Urinary bladder (tissue), 3 donors: ENCODE measurements at regions not wholly inside any gene's neighbourhood (a gene's known extent, or its start where the extent isn't known, plus 50 kb on each side); places are given as distances from the start of the nearest gene placed in this dataset.

Experiments
- DNase-seq: peaks from one replicate; pipeline ENCODE4 v3.0.0-alpha.2; 2015; ENCODE audit errors: extremely low spot score
- H3K27ac ChIP-seq: one replicate; pipeline ENCODE4 v1.5.1; 2013; ENCODE audit warnings: low read depth, mild to moderate bottlenecking, moderate library complexity
- H3K36me3 ChIP-seq: one replicate; pipeline ENCODE4 v1.6.1; 2013; ENCODE audit warnings: mild to moderate bottlenecking, moderate library complexity; ENCODE audit not compliant: insufficient read depth
- H3K4me1 ChIP-seq: one replicate; pipeline ENCODE4 v1.6.1; 2013; ENCODE audit warnings: mild to moderate bottlenecking, moderate library complexity; ENCODE audit not compliant: insufficient read depth
- H3K4me3 ChIP-seq: one replicate; pipeline ENCODE4 v1.5.1; 2013; ENCODE audit warnings: low read depth, low read length
- WGBS: extraction: QIAGEN DNeasy Blood & Tissue Kit; methylation state at CpG from one replicate; pipeline ENCODE4 v1.1.7; 2013; 5-methylcytosine and 5-hydroxymethylcytosine counted together
- donor health status: healthy with polysubstance abuse.
- donor health status: healthy.

DNA sequence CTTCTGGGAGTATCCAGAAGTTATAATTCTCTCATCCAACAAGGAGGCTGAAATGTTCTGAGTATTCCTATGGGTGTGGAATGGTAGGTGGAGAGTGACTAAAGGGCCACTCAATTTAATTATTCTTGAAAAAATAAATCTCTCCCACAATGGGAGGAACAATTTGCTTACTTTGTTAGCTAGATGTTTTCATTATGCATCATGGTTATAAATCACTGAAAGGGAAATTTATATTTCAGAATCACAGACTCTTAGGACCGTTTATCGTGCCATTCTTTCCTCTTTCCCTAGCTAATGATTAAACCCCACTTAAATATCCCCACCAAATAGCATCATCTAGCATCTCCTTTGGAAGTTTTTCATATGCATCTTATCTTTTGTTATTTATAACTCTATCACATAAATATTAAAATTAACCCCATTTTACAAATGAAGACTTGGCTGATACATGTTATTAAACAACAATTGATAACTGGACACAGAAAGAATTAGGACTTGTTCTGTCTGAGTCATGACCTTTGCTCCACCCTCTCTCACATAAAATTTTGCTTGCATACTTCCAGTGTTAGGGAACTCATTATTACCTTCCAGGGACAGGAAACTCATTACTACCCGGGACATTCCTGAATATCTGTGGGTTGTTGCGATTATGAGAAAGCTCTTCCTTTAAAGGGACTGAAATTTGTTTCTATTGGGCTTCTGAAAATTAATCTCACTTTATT is 94.9 kb upstream of the NMUR2 start:
- no peaks in the 10 kb centered on the region for H3K36me3 ChIP-seq
- H3K4me3 ChIP-seq: no peak overlapping the region
- H3K27ac ChIP-seq: no peak overlapping the region
- 38% methylated on average over 4 of the region's 4 CpGs for WGBS
- H3K4me1 ChIP-seq: no peaks in the 10 kb centered on the region
- no peak for DNase-seq

DNA sequence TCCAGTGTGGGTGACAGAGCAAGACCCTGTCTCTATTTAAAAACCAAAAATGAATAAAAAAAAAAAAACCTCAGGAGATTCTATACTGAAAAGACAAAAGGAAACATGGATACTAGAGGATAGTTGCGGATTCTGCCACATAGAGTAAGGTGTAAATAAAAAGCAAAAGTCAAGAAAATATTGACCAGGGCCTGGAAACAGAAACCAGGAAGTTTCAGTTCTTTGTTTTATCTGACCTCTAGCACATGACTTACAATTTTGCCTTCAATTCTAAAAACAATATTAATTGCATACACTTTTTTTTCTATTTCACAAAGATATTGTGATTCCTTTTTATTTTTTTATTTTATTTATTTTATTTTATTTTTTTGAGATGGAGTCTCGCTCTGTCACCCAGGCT is 96.2 kb upstream of the NMUR2 start:
- Histone ChIP-seq H3K4me3 (no peak overlapping the region), H3K36me3 (no peaks in the 10 kb centered on the region), H3K27ac (no peak overlapping the region), H3K4me1 (no peaks in the 10 kb centered on the region)
- DNase-seq: no peak
- 96% methylated on average over 2 of the region's 2 CpGs for whole genome bisulfite sequencing

DNA sequence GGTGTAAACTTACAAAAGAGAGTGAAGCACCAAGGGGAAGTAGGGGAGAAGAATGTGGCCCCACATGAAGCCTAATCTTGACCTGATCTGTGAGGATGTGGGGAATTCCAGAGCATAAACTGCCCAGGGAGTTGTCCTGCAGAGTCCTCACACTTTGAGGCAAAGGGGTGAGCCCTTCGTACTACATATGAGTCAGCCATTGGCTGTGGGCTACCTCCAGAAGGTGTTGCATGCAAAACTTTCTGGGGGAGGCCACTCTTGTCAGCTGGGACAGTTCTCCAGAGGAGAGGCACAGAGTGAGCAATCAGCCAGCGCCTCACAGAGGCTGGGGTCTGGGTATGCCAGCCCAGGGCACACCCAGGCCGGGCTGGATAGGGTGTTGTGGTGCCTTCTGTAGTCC is 98.1 kb upstream of the NMUR2 start:
- H3K27ac ChIP-seq: no peak overlapping the region
- no peaks in the 10 kb centered on the region for H3K36me3 ChIP-seq
- no peak for DNase-seq
- H3K4me1 ChIP-seq: no peaks in the 10 kb centered on the region
- whole genome bisulfite sequencing: 93% methylated on average over 3 of the region's 3 CpGs
- no peak overlapping the region for H3K4me3 ChIP-seq

DNA sequence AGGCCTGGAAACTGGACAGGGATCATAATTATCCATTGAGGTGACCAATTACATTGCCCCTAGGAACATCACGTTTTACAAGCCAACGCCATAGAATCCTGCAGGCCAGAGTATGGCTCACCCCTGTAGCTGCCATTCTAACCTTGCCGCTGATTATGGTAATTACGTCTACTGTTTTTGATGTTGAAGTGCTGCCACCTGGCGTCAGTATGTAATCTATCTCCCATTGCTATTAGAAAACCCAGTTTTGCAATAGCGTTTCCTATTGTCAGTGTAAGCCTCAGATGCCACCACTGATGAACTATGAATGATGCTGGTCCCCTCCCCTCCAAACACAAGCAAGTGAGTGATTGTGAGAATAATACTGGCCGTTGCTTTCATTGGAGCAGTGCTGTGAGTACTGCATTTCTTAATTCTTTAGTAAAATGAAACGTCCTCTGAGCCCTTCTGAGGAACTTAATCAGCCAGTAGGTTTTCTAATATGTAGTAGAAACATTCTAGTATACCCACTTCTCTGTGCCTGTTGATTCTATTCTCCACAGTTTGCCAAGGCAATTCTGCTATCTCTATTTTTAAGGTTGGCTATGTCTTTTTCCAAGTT is 100.5 kb upstream of the NMUR2 start:
- WGBS: 12% methylated on average over 8 of the region's 8 CpGs
- no peak overlapping the region for H3K27ac ChIP-seq
- H3K4me1 ChIP-seq: no peaks in the 10 kb centered on the region
- no peak for DNase-seq
- no peak overlapping the region for H3K4me3 ChIP-seq
- no peaks in the 10 kb centered on the region for H3K36me3 ChIP-seq

DNA sequence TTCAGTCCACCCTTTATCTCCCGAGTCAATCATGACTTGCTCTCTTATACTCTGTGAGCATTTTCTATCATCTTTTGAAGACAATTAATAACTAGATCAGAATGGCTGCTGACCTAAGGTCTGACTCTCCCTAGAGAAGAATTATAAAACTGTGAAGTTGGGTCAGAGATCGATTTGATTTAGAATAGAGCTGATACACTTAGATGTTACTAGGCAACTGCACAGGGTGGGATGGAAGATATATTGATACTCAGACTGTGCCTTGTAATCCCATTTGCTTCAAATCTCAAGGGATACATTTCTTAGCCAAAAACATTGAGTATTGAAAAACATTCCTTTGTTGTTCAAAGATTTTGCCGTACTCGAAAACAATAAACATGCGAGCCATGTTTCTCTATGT is 106.0 kb upstream of the NMUR2 start:
- no peak overlapping the region for H3K27ac ChIP-seq
- 92% methylated on average over 5 of the region's 5 CpGs for WGBS
- no peak for DNase-seq
- no peaks in the 10 kb centered on the region for H3K4me1 ChIP-seq
- no peaks in the 10 kb centered on the region for H3K36me3 ChIP-seq
- no peak overlapping the region for H3K4me3 ChIP-seq

DNA sequence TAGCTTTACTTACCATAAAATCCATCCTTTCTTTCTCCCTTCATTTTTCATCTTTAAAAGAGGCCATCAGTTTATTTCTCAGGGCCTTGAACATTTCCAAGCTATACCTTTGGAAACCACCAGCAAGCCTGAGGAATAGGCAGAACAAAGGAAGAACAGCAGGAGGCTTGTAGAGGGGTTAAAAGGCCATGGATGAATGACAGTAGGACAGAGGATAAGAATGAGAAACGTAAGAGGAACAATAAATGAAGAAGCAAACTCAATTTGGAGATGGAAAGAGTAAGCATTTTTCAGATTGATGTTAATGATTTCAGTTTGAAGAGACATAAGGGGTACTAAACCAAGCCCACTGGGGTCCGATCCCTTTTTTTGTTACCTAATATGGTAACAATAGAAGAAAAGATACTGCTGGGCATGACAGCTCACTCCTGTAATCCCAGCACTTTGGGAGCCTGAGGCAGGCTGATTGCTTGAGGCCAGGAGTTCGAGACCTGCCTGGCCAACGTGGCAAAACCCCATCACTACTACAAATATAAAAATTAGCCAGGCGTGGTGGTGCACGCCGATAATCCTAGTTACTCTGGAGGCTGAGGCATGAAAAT is 106.6 kb upstream of the NMUR2 start:
- no peak overlapping the region for H3K27ac ChIP-seq
- H3K4me3 ChIP-seq: no peak overlapping the region
- no peaks in the 10 kb centered on the region for H3K4me1 ChIP-seq
- 82% methylated on average over 7 of the region's 7 CpGs for WGBS
- no peaks in the 10 kb centered on the region for H3K36me3 ChIP-seq
- no peak for DNase-seq

DNA sequence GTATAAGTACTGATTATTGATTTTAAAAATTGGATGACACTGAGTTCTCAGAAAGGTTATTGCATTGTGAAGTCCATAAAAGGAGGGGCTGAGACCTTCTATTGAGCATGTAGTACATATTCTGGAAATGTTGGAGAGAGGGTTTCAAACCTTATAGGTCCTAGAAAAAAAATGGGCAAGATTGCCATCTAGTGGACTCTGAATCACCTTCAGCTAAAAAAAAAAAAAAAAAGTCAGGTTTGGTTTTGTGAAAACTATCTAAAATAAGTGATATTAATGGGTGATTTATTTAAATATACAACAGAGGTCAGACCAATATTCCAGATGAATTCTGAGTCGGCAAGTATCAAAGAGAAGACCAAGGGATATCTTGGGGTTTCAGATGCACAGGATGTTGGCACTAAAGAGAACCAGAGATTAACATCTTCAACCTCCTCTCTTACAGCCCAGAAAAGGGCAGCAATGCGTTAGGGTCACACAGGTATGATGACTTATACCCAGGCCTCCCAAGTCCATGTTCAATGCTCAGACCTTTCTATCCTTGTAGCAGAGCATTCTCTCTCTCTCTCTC is 109.8 kb upstream of the NMUR2 start:
- H3K4me1 ChIP-seq: no peaks in the 10 kb centered on the region
- no peak overlapping the region for H3K4me3 ChIP-seq
- no peak for DNase-seq
- H3K27ac ChIP-seq: no peak overlapping the region
- 39% methylated on average over 2 of the region's 2 CpGs for WGBS
- no peaks in the 10 kb centered on the region for H3K36me3 ChIP-seq

DNA sequence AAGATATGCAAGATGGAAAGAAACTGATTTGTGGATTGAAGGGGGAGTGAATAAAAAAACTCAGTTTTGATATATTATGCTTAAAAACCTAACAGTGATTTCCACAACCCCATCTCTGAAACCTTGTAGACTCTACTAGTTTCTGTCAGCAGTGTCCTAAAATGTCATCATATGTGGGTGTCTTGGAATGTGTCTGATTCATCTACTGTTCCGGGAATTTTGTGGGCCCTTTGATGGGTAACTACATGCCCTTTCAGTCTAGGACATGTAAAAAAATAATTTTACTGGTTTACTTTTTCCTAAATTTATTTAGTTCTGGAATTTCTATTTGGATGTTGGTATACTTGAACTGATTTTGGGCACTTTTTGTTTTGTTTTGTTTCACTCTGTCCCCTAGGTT is 118.9 kb upstream of the NMUR2 start:
- 84% methylated on average over 1 of the region's 1 CpG for WGBS
- Histone ChIP-seq H3K27ac (no peak overlapping the region), H3K36me3 (no peaks in the 10 kb centered on the region), H3K4me3 (no peak overlapping the region), H3K4me1 (no peaks in the 10 kb centered on the region)
- no peak for DNase-seq

DNA sequence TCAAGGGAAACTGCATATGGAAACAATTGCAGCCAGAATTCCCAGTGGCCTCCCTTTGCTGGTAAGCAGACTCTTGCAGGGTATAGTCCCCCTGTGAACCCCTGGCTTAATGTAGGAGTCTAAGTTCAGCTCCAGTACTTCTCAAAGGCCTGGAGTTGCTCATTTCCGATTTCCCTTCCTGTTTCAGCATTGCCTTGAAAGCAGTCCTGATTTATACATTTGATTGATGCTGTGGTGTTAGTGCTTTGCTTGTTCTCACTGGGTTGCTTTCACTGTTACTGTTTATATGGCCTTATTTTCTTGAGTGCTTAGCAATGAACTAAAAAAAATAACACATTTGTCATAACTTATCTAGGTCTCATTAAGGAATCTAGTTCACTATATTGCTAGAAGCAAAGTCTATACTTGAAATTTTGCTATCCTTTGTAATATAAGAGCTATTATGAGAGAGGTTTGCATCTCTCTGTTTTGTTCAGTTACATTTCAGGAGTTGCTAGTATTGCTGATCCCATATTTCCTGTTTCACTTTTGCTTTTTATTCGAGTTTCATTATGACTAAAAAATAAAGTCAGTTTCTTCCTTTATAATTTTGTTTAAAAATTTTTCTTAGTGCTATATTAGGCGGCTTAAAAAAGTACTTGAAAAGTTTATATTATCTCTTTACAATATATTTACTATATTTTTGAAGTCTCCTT is 122.4 kb upstream of the NMUR2 start:
- Histone ChIP-seq H3K4me1 (no peaks in the 10 kb centered on the region), H3K27ac (no peak overlapping the region), H3K4me3 (no peak overlapping the region), H3K36me3 (no peaks in the 10 kb centered on the region)
- DNase-seq: no peak
- WGBS: 45% methylated on average over 3 of the region's 3 CpGs

DNA sequence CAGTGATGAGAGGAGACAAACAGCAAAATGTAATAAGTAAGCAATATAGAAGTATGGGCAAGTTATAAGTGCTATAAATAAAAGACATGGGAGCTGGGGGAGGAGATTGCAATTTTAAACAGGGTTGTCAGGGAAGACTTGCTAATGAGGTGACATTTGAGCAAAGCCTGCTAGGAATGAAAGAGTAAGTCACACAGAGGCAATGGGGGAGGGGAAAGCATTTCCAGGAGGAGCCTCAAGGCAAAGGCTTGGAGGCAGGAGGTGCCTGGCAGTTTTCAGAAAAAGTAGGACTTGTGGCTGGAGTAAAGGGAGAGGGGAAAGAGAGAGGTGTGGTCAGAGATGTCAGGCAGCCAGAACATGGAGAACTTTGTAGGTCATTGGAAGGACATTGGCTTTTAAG is 124.4 kb upstream of the NMUR2 start:
- H3K36me3 ChIP-seq: no peaks in the 10 kb centered on the region
- DNase-seq: no peak
- no peaks in the 10 kb centered on the region for H3K4me1 ChIP-seq
- H3K27ac ChIP-seq: no peak overlapping the region
- no peak overlapping the region for H3K4me3 ChIP-seq

DNA sequence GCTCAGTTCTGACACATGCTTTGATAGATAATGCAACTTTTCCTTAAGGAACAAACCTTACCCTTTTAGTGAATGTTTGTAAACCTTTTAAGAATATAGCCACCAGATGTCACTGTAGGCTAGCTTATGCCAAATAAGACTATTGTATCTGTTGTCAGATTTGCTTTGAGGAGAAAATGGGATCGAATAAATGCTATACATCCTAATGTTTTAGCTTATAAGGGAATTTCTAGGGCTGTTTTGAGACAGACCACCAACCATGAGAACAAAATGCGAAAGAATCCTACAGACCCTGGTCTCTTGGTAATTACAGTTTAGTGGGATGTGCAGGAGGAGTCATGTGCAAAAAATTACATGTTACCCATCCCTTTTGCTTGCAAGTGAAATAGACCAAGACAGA is 127.6 kb upstream of the NMUR2 start:
- no peaks in the 10 kb centered on the region for H3K4me1 ChIP-seq

DNA sequence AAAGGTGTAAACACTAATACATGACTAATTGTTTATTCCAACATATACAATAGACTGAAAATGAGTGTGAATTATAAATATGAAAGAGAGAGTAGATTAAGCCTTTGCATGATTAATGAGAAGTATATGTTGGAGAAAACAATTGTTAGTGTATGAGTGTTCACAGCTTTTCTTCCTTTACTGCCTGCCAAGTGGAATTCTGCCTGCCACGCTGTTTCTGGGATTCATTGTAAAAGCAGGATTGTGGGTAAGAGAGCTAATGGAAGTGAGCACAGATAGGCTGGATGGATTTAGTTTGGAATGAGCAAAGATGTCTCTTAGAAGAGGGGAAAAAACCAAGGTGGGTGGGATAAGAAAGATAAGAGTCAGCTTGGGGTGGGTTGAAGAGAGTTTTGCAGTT is 129.6 kb upstream of the NMUR2 start:
- WGBS: 21% methylated on average over 1 of the region's 1 CpG

More for the DNA sequence above, 127.6 kb upstream of the NMUR2 start:
- H3K36me3 ChIP-seq: no peaks in the 10 kb centered on the region
- DNase-seq: peak; percentile 28
- H3K27ac ChIP-seq: no peak overlapping the region
- H3K4me3 ChIP-seq: no peak overlapping the region
- WGBS: 47% methylated on average over 2 of the region's 2 CpGs

DNA sequence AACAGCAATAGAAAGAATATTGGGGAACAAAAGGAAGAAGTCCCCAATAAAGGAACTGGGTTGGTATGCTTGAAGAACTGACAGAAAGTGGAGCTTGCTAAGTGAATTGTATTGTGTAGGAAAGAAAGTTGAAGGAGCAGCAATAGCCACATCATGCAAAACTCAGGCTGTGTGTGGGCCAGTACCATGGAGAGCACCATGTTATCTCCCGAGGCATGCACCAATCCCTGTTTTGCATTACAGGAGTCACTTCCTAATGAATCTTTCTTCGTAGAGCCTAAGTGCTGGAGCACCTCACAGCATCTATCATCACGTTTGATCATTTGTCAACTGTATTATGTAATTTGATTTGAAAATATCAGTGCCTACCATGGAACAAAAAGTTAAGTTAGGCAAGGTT is 137.7 kb upstream of the NMUR2 start:
- WGBS: 1% methylated on average over 3 of the region's 3 CpGs
- Histone ChIP-seq H3K4me1 (no peaks in the 10 kb centered on the region), H3K4me3 (no peak overlapping the region), H3K27ac (no peak overlapping the region), H3K36me3 (no peaks in the 10 kb centered on the region)
- DNase-seq: no peak

More for the DNA sequence above, 129.6 kb upstream of the NMUR2 start:
- H3K36me3 ChIP-seq: no peaks in the 10 kb centered on the region
- no peak overlapping the region for H3K4me3 ChIP-seq
- no peak for DNase-seq
- H3K4me1 ChIP-seq: no peaks in the 10 kb centered on the region
- no peak overlapping the region for H3K27ac ChIP-seq

DNA sequence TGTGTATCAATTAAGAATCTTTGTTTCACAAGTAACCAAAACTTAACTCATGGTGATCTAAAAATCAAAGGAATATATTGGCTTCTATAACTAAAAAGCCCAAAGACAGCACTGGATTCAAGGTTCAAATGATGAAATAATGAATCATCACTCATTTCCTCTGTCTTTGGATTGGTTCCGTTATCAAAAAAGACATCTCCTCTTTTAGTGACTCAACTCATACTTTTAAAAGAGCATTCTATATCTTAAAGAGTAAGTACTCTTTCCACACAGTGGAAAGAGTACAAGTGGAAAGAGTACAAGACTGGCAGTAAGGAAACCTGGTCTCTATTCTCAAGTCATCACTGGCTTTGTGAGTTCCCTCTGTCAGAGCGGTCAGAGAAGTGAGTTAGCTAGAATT is 141.4 kb upstream of the NMUR2 start:
- H3K27ac ChIP-seq: no peak overlapping the region
- H3K4me1 ChIP-seq: no peaks in the 10 kb centered on the region
- H3K4me3 ChIP-seq: no peak overlapping the region
- H3K36me3 ChIP-seq: no peaks in the 10 kb centered on the region
- WGBS: 87% methylated on average over 2 of the region's 2 CpGs
- no peak for DNase-seq
